Endothelial cell of umbilical vein (primary cell): ENCODE measurements at regions not wholly inside any gene's neighbourhood (a gene's known extent, or its start where the extent isn't known, plus 50 kb on each side); places are given as distances from the start of the nearest gene placed in this dataset.
"Not testable (repeated sequence)": the region's sequence is repeated elsewhere in the genome, so short reads cannot be mapped to it uniquely, and the experiment has no call there.

Experiments
- BruUV-seq: library from RNA; stranded (reverse); fragments of 400-500 nt; replicated peaks from 2 replicates; lab custom pipeline; 2021; lab: Mats Ljungman, UMichigan
- CTCF ChIA-PET: fragments of 300-600, 350-600 bp; sonication (Branson Sonifier 250); formaldehyde crosslinking; loops from one replicate; lab custom pipeline; 2021; ENCODE audit warnings: antibody characterized with exemption, inconsistent platforms; lab: Charles Lee
- POLR2A ChIA-PET: fragments of 300-600, 350-600 bp; sonication (Branson Sonifier 250); formaldehyde crosslinking; loops from one replicate; lab custom pipeline; 2021; ENCODE audit warnings: antibody characterized with exemption, inconsistent platforms; lab: Charles Lee
- DNase-seq: peaks from one replicate; pipeline ENCODE4 v3.0.0-alpha.2; 2011; ENCODE audit warnings: low read depth, low spot score
- FAIRE-seq: peaks from 2 replicates; lab custom pipeline; 2011; peaks lifted over from hg19 to GRCh38; lab: Jason Lieb, UNC
- H2AFZ ChIP-seq: 2 replicates; pipeline ENCODE4 v1.6.0; 2012; ENCODE audit warnings: low read depth, low read length, control low read depth, inconsistent platforms
- H3K27ac ChIP-seq: 2 replicates; pipeline ENCODE4 v1.5.1; 2011; ENCODE audit warnings: low read depth, mild to moderate bottlenecking, control low read depth, low read length, moderate library complexity; ENCODE audit not compliant: insufficient read depth
- H3K27me3 ChIP-seq, 2 experiments: 2 replicates each; pipeline versions ENCODE4 v1.6.0 to v1.6.1; 2011; ENCODE audit warnings: low read length in 2 of 2, mixed read lengths in 1 of 2; ENCODE audit not compliant: control insufficient read depth in 2 of 2, insufficient read depth in 2 of 2
- H3K36me3 ChIP-seq, 2 experiments: 2 replicates in 1 of 2; 3 replicates in 1 of 2; pipeline ENCODE4 v1.5.1; 2011; ENCODE audit warnings: low read length in 2 of 2, mild to moderate bottlenecking in 1 of 2, moderate library complexity in 1 of 2; ENCODE audit not compliant: control insufficient read depth in 2 of 2, insufficient read depth in 2 of 2; ENCODE audit errors: extremely low read depth in 1 of 2
- H3K4me1 ChIP-seq: 3 replicates; pipeline ENCODE4 v1.5.1; 2011; ENCODE audit warnings: mild to moderate bottlenecking, low read length; ENCODE audit not compliant: control insufficient read depth, insufficient read depth; ENCODE audit errors: extremely low read depth
- H3K4me2 ChIP-seq: 2 replicates; pipeline ENCODE4 v1.6.1; 2011; ENCODE audit warnings: low read length, control low read depth, mixed read lengths; ENCODE audit not compliant: insufficient read depth
- H3K4me3 ChIP-seq, 3 experiments: fragments of 200-600 bp in 1 of 3; sonication (generic), shearing (Covaris generic) in 1 of 3; replicated peaks in 1 of 3; 2 replicates each; pipeline ENCODE4 v1.5.1; 2011 to 2016; ENCODE audit warnings: control low read depth in 3 of 3, low read length in 3 of 3, mild to moderate bottlenecking in 2 of 3, inconsistent platforms in 1 of 3, low read depth in 1 of 3, moderate library complexity in 1 of 3; ENCODE audit not compliant: insufficient read depth in 1 of 3
- H3K79me2 ChIP-seq: 2 replicates; pipeline ENCODE4 v1.6.0; 2012; ENCODE audit warnings: low read length, inconsistent platforms; ENCODE audit not compliant: control insufficient read depth, insufficient read depth
- H3K9ac ChIP-seq: replicated peaks from 2 replicates; pipeline ENCODE3; 2011; ENCODE audit warnings: low read length, control low read depth; ENCODE audit not compliant: insufficient read depth; ENCODE audit errors: extremely low read depth
- H3K9me1 ChIP-seq: replicated peaks from 3 replicates; pipeline ENCODE4 v1.6.0; 2011; ENCODE audit warnings: mild to moderate bottlenecking, low read length; ENCODE audit not compliant: control insufficient read depth, insufficient read depth; ENCODE audit errors: extremely low read depth
- H3K9me3 ChIP-seq: replicated peaks from 2 replicates; pipeline ENCODE4 v1.5.1; 2012; ENCODE audit warnings: low read length, inconsistent platforms; ENCODE audit not compliant: control insufficient read depth, insufficient read depth
- H4K20me1 ChIP-seq: replicated peaks from 2 replicates; pipeline ENCODE3; 2011; ENCODE audit warnings: mild to moderate bottlenecking, low read length; ENCODE audit not compliant: control insufficient read depth, insufficient read depth; ENCODE audit errors: extremely low read depth
- CTCF ChIP-seq, 2 donors: IDR thresholded peaks; 1 replicate in 1 of 2; 2 replicates in 1 of 2; pipeline ENCODE4 v1.5.1; 2011; ENCODE audit warnings: low read length in 2 of 2, mild to moderate bottlenecking in 2 of 2, moderate library complexity in 2 of 2, control low read depth in 1 of 2, inconsistent platforms in 1 of 2, low read depth in 1 of 2; ENCODE audit not compliant: insufficient read depth in 1 of 2; ENCODE audit errors: extremely low read depth in 1 of 2
- EZH2 ChIP-seq: IDR thresholded peaks from 2 replicates; pipeline ENCODE4 v1.6.1; 2012; ENCODE audit warnings: borderline replicate concordance, low read depth, mild to moderate bottlenecking, moderate library complexity, low read length, inconsistent platforms; ENCODE audit not compliant: severe bottlenecking
- FOS ChIP-seq: IDR thresholded peaks from 2 replicates; pipeline ENCODE4 v1.6.1; 2011; ENCODE audit warnings: mild to moderate bottlenecking, low read length, moderate library complexity, borderline replicate concordance; ENCODE audit not compliant: insufficient read depth
- GATA2 ChIP-seq: IDR thresholded peaks from 2 replicates; pipeline ENCODE4 v1.7.0; 2011; ENCODE audit warnings: low read depth, mild to moderate bottlenecking, moderate library complexity, mixed read lengths, low read length; ENCODE audit not compliant: insufficient read length, insufficient read depth
- JUN ChIP-seq: IDR thresholded peaks from 2 replicates; pipeline ENCODE4 v1.6.1; 2011; ENCODE audit warnings: borderline replicate concordance, low read depth; ENCODE audit not compliant: insufficient read length, insufficient read depth
- MAX ChIP-seq: IDR thresholded peaks from 2 replicates; pipeline ENCODE4 v1.6.1; 2011; ENCODE audit not compliant: insufficient read depth, insufficient read length
- MYC ChIP-seq: IDR thresholded peaks from one replicate; pipeline ENCODE4 v1.6.1; 2011; ENCODE audit warnings: mild to moderate bottlenecking, low read depth, low read length
- POLR2A ChIP-seq: IDR thresholded peaks from 2 replicates; pipeline ENCODE4 v1.6.1; 2012; ENCODE audit warnings: low read depth, mild to moderate bottlenecking, control low read depth, low read length
- POLR2AphosphoS5 ChIP-seq: IDR thresholded peaks from 2 replicates; pipeline ENCODE4 v1.6.1; 2012; ENCODE audit warnings: low read depth, mild to moderate bottlenecking, control low read depth, low read length, moderate library complexity; ENCODE audit not compliant: insufficient read depth
- dilution Hi-C: fragments of 300-500 bp; cut with MboI; formaldehyde crosslinking; loops from one replicate; pipeline ENCODE4 v1.15.0; 2019; ENCODE audit warnings: low sequenced_read_pairs; ENCODE audit not compliant: extremely low pct_ligation_motif_present
- intact Hi-C: fragments of 100-400 bp; cut with micrococcal nuclease; formaldehyde crosslinking; loops from one replicate; pipeline ENCODE4 v1.10.0; 2022

- no TSS peak for BruUV-seq
- intact Hi-C loops, result no loop called here
Observed at GRCh38 chr15:91652610-91653207, 200.8 kb upstream of the SLCO3A1 start.

DNA sequence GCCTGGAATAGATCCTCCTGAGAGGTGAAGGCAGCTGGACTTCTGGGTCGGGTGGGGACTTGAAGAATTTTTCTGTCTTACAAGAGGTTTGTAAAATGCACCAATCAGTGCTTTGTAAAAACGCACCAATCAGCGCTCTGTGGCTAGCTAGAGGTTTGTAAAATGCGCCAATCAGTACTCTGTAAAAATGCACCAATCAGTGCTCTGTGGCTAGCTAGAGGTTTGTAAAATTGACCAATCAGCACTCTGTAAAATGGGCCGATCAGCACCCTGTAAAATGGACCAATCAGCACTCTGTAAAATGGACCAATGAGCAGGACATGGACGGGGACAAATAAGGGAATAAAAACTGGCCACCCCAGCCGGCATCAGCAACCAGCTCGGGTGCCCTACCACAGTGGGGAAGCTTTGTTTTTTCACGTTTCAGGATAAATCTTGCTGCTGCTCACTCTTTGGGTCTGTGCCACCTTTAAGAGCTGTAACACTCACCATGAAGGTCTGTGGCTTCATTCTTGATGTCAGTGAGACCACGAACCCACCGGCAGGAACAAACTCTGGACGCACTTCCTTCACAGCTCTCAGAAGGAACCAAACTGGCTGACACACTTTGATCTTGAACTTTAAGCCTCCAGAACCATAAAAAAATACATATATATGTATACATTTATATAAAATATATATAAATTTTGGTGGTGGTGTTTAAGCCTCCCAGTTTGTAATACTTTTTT is 197.8 kb upstream of the SLCO3A1 start:
- CTCF ChIA-PET, H3K79me2 ChIP-seq, POLR2A ChIA-PET: not testable (repeated sequence)

More at GRCh38 chr15:91652610-91653207, 200.8 kb upstream of the SLCO3A1 start:
- Histone ChIP-seq H3K27me3 (no peaks in the 10 kb centered on the region), H4K20me1 (no peaks in the 10 kb centered on the region), H3K9ac (no peak overlapping the region), H3K4me1 (no peaks in the 10 kb centered on the region), H3K79me2 (no peaks in the 10 kb centered on the region), H3K4me3 (no peak overlapping the region), H3K9me3 (no peaks in the 10 kb centered on the region), H3K36me3 (no peaks in the 10 kb centered on the region), H2AFZ (no peak overlapping the region), H3K4me2 (no peak overlapping the region), H3K9me1 (no peaks in the 10 kb centered on the region), H3K27ac (no peak overlapping the region)
- dilution Hi-C loops, result no loop called here
- no peak for DNase-seq
- POLR2A ChIA-PET, result no interaction called here
- FAIRE-seq, result no peak
- CTCF ChIA-PET, result interaction anchor here (0.9 kb wide), 1 partner anchor 381 kb away, joined by 3 read pairs; no protein-coding TSS in a partner anchor
- TF ChIP-seq EZH2 (no peak), CTCF (IDR thresholded peaks at IDR 0.05; ENCODE audit: extremely low read depth in 1 of 2, insufficient read depth in 1 of 2, low read depth in 1 of 2, low read length in 2 of 2) (no peak), JUN (no peak), FOS (no peak), MYC (no peak), POLR2AphosphoS5 (no peak), MAX (no peak), GATA2 (no peak), POLR2A (no peak)

More for the DNA sequence above, 197.8 kb upstream of the SLCO3A1 start:
- H3K4me2 ChIP-seq, BruUV-seq, H3K9me3 ChIP-seq, H3K9me1 ChIP-seq, H3K36me3 ChIP-seq, H3K4me3 ChIP-seq, H3K27ac ChIP-seq, H3K4me1 ChIP-seq, H3K27me3 ChIP-seq, H2AFZ ChIP-seq, DNase-seq, H3K9ac ChIP-seq, FAIRE-seq, H4K20me1 ChIP-seq, dilution Hi-C loops, intact Hi-C loops: not testable (repeated sequence)
